ENCODE measurements at regions not wholly inside any gene's neighbourhood (a gene's known extent, or its start where the extent isn't known, plus 50 kb on each side); places are given as distances from the start of the nearest gene placed in this dataset.

- H3K36me3 Mint-ChIP-seq (ENCODE audit: insufficient read depth, unreplicated experiment): no peaks in the 10 kb centered on the region
- H3K4me1 Mint-ChIP-seq (ENCODE audit: low read depth, unreplicated experiment): no peaks in the 10 kb centered on the region
- H3K9me3 Mint-ChIP-seq (ENCODE audit: low read depth, unreplicated experiment): no peaks in the 10 kb centered on the region
- DNase-seq: no peak
- no peak overlapping the region for H3K4me3 Mint-ChIP-seq (ENCODE audit: low read depth, unreplicated experiment)
- intact Hi-C loops (cut with micrococcal nuclease; ENCODE audit: unreplicated experiment): no loop called here
- CTCF ChIA-PET: no interaction called here
- no peaks in the 10 kb centered on the region for H3K27me3 Mint-ChIP-seq (ENCODE audit: unreplicated experiment)
- BruUV-seq (replicated peaks): no TSS peak
- H3K27ac Mint-ChIP-seq (ENCODE audit: unreplicated experiment): no peak overlapping the region
- TF ChIP-seq CTCF (IDR thresholded peaks at IDR 0.05; ENCODE audit: unreplicated experiment): no peak
Measured at GRCh38 chr3:22360164-22360563, 609.2 kb upstream of the ZNF385D start.

GRCh38 chr3:22360970-22361369 is 610.0 kb upstream of the ZNF385D start:
- TF ChIP-seq CTCF (IDR thresholded peaks at IDR 0.05; ENCODE audit: unreplicated experiment): no peak
- no peak overlapping the region for H3K4me3 Mint-ChIP-seq (ENCODE audit: low read depth, unreplicated experiment)
- BruUV-seq (replicated peaks): no TSS peak
- H3K27me3 Mint-ChIP-seq (ENCODE audit: unreplicated experiment): no peaks in the 10 kb centered on the region
- H3K9me3 Mint-ChIP-seq (ENCODE audit: low read depth, unreplicated experiment): no peaks in the 10 kb centered on the region
- no peak for DNase-seq
- H3K36me3 Mint-ChIP-seq (ENCODE audit: insufficient read depth, unreplicated experiment): no peaks in the 10 kb centered on the region
- intact Hi-C loops (cut with micrococcal nuclease; ENCODE audit: unreplicated experiment): no loop called here
- CTCF ChIA-PET: no interaction called here
- no peaks in the 10 kb centered on the region for H3K4me1 Mint-ChIP-seq (ENCODE audit: low read depth, unreplicated experiment)
- no peak overlapping the region for H3K27ac Mint-ChIP-seq (ENCODE audit: unreplicated experiment)

- no TSS peak for BruUV-seq (replicated peaks)
- no peak overlapping the region for H3K27ac Mint-ChIP-seq (ENCODE audit: unreplicated experiment)
- CTCF ChIA-PET: no interaction called here
- intact Hi-C loops (cut with micrococcal nuclease; ENCODE audit: unreplicated experiment): no loop called here
- no peaks in the 10 kb centered on the region for H3K27me3 Mint-ChIP-seq (ENCODE audit: unreplicated experiment)
- no peak for TF ChIP-seq CTCF (IDR thresholded peaks at IDR 0.05; ENCODE audit: unreplicated experiment)
- H3K36me3 Mint-ChIP-seq (ENCODE audit: insufficient read depth, unreplicated experiment): no peaks in the 10 kb centered on the region
- no peaks in the 10 kb centered on the region for H3K9me3 Mint-ChIP-seq (ENCODE audit: low read depth, unreplicated experiment)
- H3K4me3 Mint-ChIP-seq (ENCODE audit: low read depth, unreplicated experiment): no peak overlapping the region
- DNase-seq: no peak
- H3K4me1 Mint-ChIP-seq (ENCODE audit: low read depth, unreplicated experiment): no peaks in the 10 kb centered on the region
Measured at GRCh38 chr3:22361521-22361920, 610.5 kb upstream of the ZNF385D start.

- no TSS peak for BruUV-seq (replicated peaks)
- Mint-ChIP-seq H3K9me3 (ENCODE audit: low read depth, unreplicated experiment) (no peaks in the 10 kb centered on the region), H3K4me1 (ENCODE audit: low read depth, unreplicated experiment) (no peaks in the 10 kb centered on the region), H3K27ac (ENCODE audit: unreplicated experiment) (no peak overlapping the region), H3K4me3 (ENCODE audit: low read depth, unreplicated experiment) (no peak overlapping the region), H3K27me3 (ENCODE audit: unreplicated experiment) (no peaks in the 10 kb centered on the region), H3K36me3 (ENCODE audit: insufficient read depth, unreplicated experiment) (no peaks in the 10 kb centered on the region)
- intact Hi-C loops (cut with micrococcal nuclease; ENCODE audit: unreplicated experiment): no loop called here
- CTCF ChIA-PET: no interaction called here
- no peak for TF ChIP-seq CTCF (IDR thresholded peaks at IDR 0.05; ENCODE audit: unreplicated experiment)
- no peak for DNase-seq
Measured at GRCh38 chr3:22364851-22365250, 613.8 kb upstream of the ZNF385D start.

- BruUV-seq (replicated peaks): no TSS peak
- Mint-ChIP-seq H3K27ac (ENCODE audit: unreplicated experiment) (no peak overlapping the region), H3K4me3 (ENCODE audit: low read depth, unreplicated experiment) (no peak overlapping the region)
Measured at GRCh38 chr3:22366781-22367180, 615.8 kb upstream of the ZNF385D start.

More at GRCh38 chr3:22366781-22367180, 615.8 kb upstream of the ZNF385D start:
- H3K27me3 Mint-ChIP-seq (ENCODE audit: unreplicated experiment): no peaks in the 10 kb centered on the region
- H3K4me1 Mint-ChIP-seq (ENCODE audit: low read depth, unreplicated experiment): no peaks in the 10 kb centered on the region
- TF ChIP-seq CTCF (IDR thresholded peaks at IDR 0.05; ENCODE audit: unreplicated experiment): no peak
- H3K36me3 Mint-ChIP-seq (ENCODE audit: insufficient read depth, unreplicated experiment): no peaks in the 10 kb centered on the region
- no peaks in the 10 kb centered on the region for H3K9me3 Mint-ChIP-seq (ENCODE audit: low read depth, unreplicated experiment)
- DNase-seq: no peak
- intact Hi-C loops (cut with micrococcal nuclease; ENCODE audit: unreplicated experiment): no loop called here
- CTCF ChIA-PET: no interaction called here

All from Calu3 (cell line).